SK-N-SH (cell line): ENCODE measurements at regions not wholly inside any gene's neighbourhood (a gene's known extent, or its start where the extent isn't known, plus 50 kb on each side); places are given as distances from the start of the nearest gene placed in this dataset.

Experiments used
- CTCF ChIA-PET: fragments of 300-600, 350-600 bp; formaldehyde crosslinking; extraction: SDS; loops from one replicate; lab custom pipeline; 2021; lab: Yijun Ruan, JAX
- POLR2A ChIA-PET: fragments of 350-600 bp; sonication (Branson Sonifier 250); formaldehyde crosslinking; extraction: SDS; loops from one replicate; lab custom pipeline; 2020; ENCODE audit warnings: antibody characterized with exemption, inconsistent platforms; lab: Yijun Ruan, JAX
- DNase-seq: peaks from one replicate; pipeline ENCODE4 v3.0.0; 2012
- H2AFZ ChIP-seq: fragments of 200-600 bp; sonication (generic); 2 replicates; pipeline ENCODE4 v1.8.1; 2016; ENCODE audit warnings: antibody characterized with exemption, mild to moderate bottlenecking, low read depth
- H3F3A ChIP-seq: fragments of 200-600 bp; sonication (generic); replicated peaks from 2 replicates; pipeline ENCODE3; 2016; ENCODE audit warnings: antibody characterized with exemption, mild to moderate bottlenecking; ENCODE audit not compliant: insufficient read depth
- H3K27ac ChIP-seq, 2 experiments: fragments of 200-500 bp in 1 of 2; fragments of 200-600 bp in 1 of 2; sonication (Bioruptor generic) in 1 of 2; sonication (generic), shearing (Covaris generic) in 1 of 2; 2 replicates each; pipeline versions ENCODE4 v1.5.1 to v1.6.1; 2014 to 2016; ENCODE audit warnings: low read depth in 2 of 2, inconsistent platforms in 1 of 2, low read length in 1 of 2, mild to moderate bottlenecking in 1 of 2, mixed read lengths in 1 of 2
- H3K27me3 ChIP-seq: fragments of 200-600 bp; sonication (generic), shearing (Covaris generic); 2 replicates; pipeline ENCODE4 v1.6.1; 2016; ENCODE audit warnings: mixed run types; ENCODE audit not compliant: insufficient read depth
- H3K36me3 ChIP-seq, 2 experiments: fragments of 200-500 bp in 1 of 2; fragments of 200-600 bp in 1 of 2; sonication (Bioruptor generic) in 1 of 2; sonication (generic) in 1 of 2; replicated peaks in 1 of 2; 2 replicates each; pipeline versions ENCODE3 to v1.5.1; 2014 to 2016; ENCODE audit warnings: low read length in 1 of 2, mild to moderate bottlenecking in 1 of 2; ENCODE audit not compliant: insufficient read depth in 2 of 2, control insufficient read depth in 1 of 2
- H3K4me1 ChIP-seq, 2 experiments: fragments of 200-500 bp in 1 of 2; fragments of 200-600 bp in 1 of 2; sonication (Bioruptor generic) in 1 of 2; sonication (generic), shearing (Covaris generic) in 1 of 2; 2 replicates each; pipeline versions ENCODE4 v1.5.1 to v1.6.1; 2014 to 2016; ENCODE audit warnings: low read depth in 1 of 2, low read length in 1 of 2, mixed run types in 1 of 2; ENCODE audit not compliant: insufficient read depth in 2 of 2, control insufficient read depth in 1 of 2
- H3K4me2 ChIP-seq: fragments of 200-600 bp; sonication (generic), shearing (Covaris generic); 2 replicates; pipeline ENCODE4 v1.6.1; 2017; ENCODE audit warnings: mixed run types
- H3K4me3 ChIP-seq, 2 experiments: fragments of 200-500 bp in 1 of 2; fragments of 200-600 bp in 1 of 2; sonication (Bioruptor generic) in 1 of 2; sonication (generic), shearing (Covaris generic) in 1 of 2; 2 replicates each; pipeline versions ENCODE4 v1.5.1 to v1.8.1; 2014 to 2016; ENCODE audit warnings: low read depth in 2 of 2, inconsistent platforms in 1 of 2, low read length in 1 of 2, mild to moderate bottlenecking in 1 of 2, mixed read lengths in 1 of 2, moderate library complexity in 1 of 2
- H3K79me2 ChIP-seq: fragments of 200-600 bp; sonication (generic); 2 replicates; pipeline ENCODE4 v1.8.1; 2017; ENCODE audit warnings: mild to moderate bottlenecking; ENCODE audit not compliant: insufficient read depth
- H3K9ac ChIP-seq: fragments of 200-600 bp; sonication (generic); 2 replicates; pipeline ENCODE4 v1.6.1; 2017; ENCODE audit warnings: mixed run types
- H3K9me2 ChIP-seq: fragments of 200-600 bp; sonication (generic); 2 replicates; pipeline ENCODE4 v1.6.1; 2017; ENCODE audit warnings: mixed run types
- H3K9me3 ChIP-seq: fragments of 200-600 bp; sonication (generic); 2 replicates; pipeline ENCODE4 v1.6.1; 2017; ENCODE audit warnings: mixed run types, mild to moderate bottlenecking, moderate library complexity
- H4K20me1 ChIP-seq: fragments of 200-600 bp; sonication (generic); 2 replicates; pipeline ENCODE4 v1.6.1; 2017; ENCODE audit warnings: mild to moderate bottlenecking, mixed run types; ENCODE audit not compliant: insufficient read depth
- ELF1 ChIP-seq: IDR thresholded peaks from 2 replicates; pipeline ENCODE4 v1.4.0; 2012
- FOXJ3 ChIP-seq: sonication (generic); formaldehyde crosslinking; IDR thresholded peaks from 2 replicates; pipeline ENCODE4 v1.5.1; 2020; ENCODE audit warnings: mild to moderate bottlenecking, missing genetic modification reagents
- FOXM1 ChIP-seq: IDR thresholded peaks from 2 replicates; pipeline ENCODE4 v1.4.0; 2012; ENCODE audit warnings: low read depth, mild to moderate bottlenecking
- GATA2 ChIP-seq: sonication (generic); formaldehyde crosslinking; IDR thresholded peaks from 2 replicates; pipeline ENCODE4 v1.5.0; 2020; ENCODE audit warnings: mild to moderate bottlenecking, missing genetic modification reagents
- JUND ChIP-seq: IDR thresholded peaks from 2 replicates; pipeline ENCODE4 v1.4.0; 2012
- MAX ChIP-seq: IDR thresholded peaks from 2 replicates; pipeline ENCODE4 v1.4.0; 2012; ENCODE audit warnings: low read depth
- MEF2A ChIP-seq: IDR thresholded peaks from 2 replicates; pipeline ENCODE4 v1.4.0; 2012; ENCODE audit warnings: low read depth, borderline replicate concordance
- NFIC ChIP-seq: IDR thresholded peaks from 2 replicates; pipeline ENCODE4 v1.4.0; 2012; ENCODE audit warnings: borderline replicate concordance
- NRF1 ChIP-seq: IDR thresholded peaks from 2 replicates; pipeline ENCODE4 v1.6.1; 2012; ENCODE audit warnings: low read depth, mild to moderate bottlenecking, low read length
- POLR2AphosphoS5 ChIP-seq: IDR thresholded peaks from 2 replicates; pipeline ENCODE4 v1.6.1; 2012; ENCODE audit warnings: low read depth, low read length
- RFX5 ChIP-seq: IDR thresholded peaks from 2 replicates; pipeline ENCODE4 v1.6.1; 2012; ENCODE audit warnings: mild to moderate bottlenecking, improper control_type of control experiment, low read length
- SIN3A ChIP-seq: IDR thresholded peaks from 2 replicates; pipeline ENCODE4 v1.6.1; 2012; ENCODE audit warnings: low read depth, mild to moderate bottlenecking, low read length, moderate library complexity, borderline replicate concordance
- SMC3 ChIP-seq: IDR thresholded peaks from 2 replicates; pipeline ENCODE4 v1.6.1; 2012; ENCODE audit warnings: low read depth, low read length, improper control_type of control experiment
- TCF12 ChIP-seq: IDR thresholded peaks from 2 replicates; pipeline ENCODE4 v1.4.0; 2012
- USF1 ChIP-seq: IDR thresholded peaks from 2 replicates; pipeline ENCODE4 v1.4.0; 2012; ENCODE audit warnings: low read depth, borderline replicate concordance
- YY1 ChIP-seq: IDR thresholded peaks from 2 replicates; pipeline ENCODE4 v1.4.0; 2012; ENCODE audit warnings: low read depth, mild to moderate bottlenecking
- WGBS: methylation state at CpG from one replicate; pipeline ENCODE4 v1.1.6; 2017; ENCODE audit warnings: low lambda C conversion rate; 5-methylcytosine and 5-hydroxymethylcytosine counted together
- TF ChIP-seq, protein P1 (sequence below): IDR thresholded peaks from 2 replicates; pipeline ENCODE4; 2012
- TF ChIP-seq, protein P2 (sequence below): IDR thresholded peaks from 2 replicates; pipeline ENCODE4 v1.6.1; 2012; ENCODE audit warnings: mild to moderate bottlenecking, low read depth, low read length, moderate library complexity

DNA sequence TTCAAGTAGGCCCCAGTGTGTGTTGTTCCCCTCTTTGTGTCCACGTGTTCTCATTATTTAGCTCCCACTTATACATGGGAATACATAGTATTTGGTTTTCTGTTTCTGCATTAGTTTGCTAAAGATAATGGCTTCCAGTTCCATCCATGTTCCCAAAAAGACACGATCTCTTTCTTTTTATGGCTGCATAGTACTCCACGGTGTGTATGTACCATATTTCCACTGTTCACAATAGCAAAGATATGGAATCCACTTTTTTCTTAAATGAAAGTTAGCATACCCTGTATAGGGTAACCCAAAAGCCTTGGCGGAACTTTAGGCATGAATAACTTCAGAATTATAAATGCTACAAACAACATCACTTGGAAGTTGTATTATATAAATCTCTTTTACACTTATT lies 83.4 kb upstream of the NDUFV2 start:
- no peak for DNase-seq
- no peak overlapping the region for H3K4me2 ChIP-seq
- H3K4me3 ChIP-seq, result no peak overlapping the region
- no peak overlapping the region for H3K27ac ChIP-seq
- WGBS, result 90% methylated on average over 4 of the region's 4 CpGs
- no peaks in the 10 kb centered on the region for H4K20me1 ChIP-seq
- no peak overlapping the region for H2AFZ ChIP-seq
- no peaks in the 10 kb centered on the region for H3K27me3 ChIP-seq
- no peaks in the 10 kb centered on the region for H3K9me2 ChIP-seq
- POLR2A ChIA-PET, result no interaction called here
- peaks cover 0 to 3% of the 10 kb centered on the region in 2 experiments; a peak in 1 of 4 replicates for H3K4me1 ChIP-seq
- H3K9me3 ChIP-seq, result no peaks in the 10 kb centered on the region
- peaks cover 8% of the 10 kb centered on the region for H3F3A ChIP-seq
- TF ChIP-seq MAX, result no peak
- no peak for TF ChIP-seq JUND
- TF ChIP-seq, protein P1, sequence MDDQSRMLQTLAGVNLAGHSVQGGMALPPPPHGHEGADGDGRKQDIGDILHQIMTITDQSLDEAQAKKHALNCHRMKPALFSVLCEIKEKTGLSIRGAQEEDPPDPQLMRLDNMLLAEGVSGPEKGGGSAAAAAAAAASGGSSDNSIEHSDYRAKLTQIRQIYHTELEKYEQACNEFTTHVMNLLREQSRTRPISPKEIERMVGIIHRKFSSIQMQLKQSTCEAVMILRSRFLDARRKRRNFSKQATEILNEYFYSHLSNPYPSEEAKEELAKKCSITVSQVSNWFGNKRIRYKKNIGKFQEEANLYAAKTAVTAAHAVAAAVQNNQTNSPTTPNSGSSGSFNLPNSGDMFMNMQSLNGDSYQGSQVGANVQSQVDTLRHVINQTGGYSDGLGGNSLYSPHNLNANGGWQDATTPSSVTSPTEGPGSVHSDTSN, result no peak
- TF ChIP-seq NRF1, result no peak
- TF ChIP-seq POLR2AphosphoS5, result no peak
- TF ChIP-seq FOXJ3 (CRISPR knock-in tag), result no peak
- no peak for TF ChIP-seq MEF2A
- no peak for TF ChIP-seq YY1
- no peak for TF ChIP-seq ELF1
- TF ChIP-seq NFIC, result no peak
- TF ChIP-seq GATA2 (CRISPR knock-in tag), result no peak
- TF ChIP-seq FOXM1, result no peak
- TF ChIP-seq SMC3, result no peak
- no peak for TF ChIP-seq RFX5
- TF ChIP-seq TCF12, result no peak
- TF ChIP-seq USF1, result no peak
- TF ChIP-seq, protein P2, sequence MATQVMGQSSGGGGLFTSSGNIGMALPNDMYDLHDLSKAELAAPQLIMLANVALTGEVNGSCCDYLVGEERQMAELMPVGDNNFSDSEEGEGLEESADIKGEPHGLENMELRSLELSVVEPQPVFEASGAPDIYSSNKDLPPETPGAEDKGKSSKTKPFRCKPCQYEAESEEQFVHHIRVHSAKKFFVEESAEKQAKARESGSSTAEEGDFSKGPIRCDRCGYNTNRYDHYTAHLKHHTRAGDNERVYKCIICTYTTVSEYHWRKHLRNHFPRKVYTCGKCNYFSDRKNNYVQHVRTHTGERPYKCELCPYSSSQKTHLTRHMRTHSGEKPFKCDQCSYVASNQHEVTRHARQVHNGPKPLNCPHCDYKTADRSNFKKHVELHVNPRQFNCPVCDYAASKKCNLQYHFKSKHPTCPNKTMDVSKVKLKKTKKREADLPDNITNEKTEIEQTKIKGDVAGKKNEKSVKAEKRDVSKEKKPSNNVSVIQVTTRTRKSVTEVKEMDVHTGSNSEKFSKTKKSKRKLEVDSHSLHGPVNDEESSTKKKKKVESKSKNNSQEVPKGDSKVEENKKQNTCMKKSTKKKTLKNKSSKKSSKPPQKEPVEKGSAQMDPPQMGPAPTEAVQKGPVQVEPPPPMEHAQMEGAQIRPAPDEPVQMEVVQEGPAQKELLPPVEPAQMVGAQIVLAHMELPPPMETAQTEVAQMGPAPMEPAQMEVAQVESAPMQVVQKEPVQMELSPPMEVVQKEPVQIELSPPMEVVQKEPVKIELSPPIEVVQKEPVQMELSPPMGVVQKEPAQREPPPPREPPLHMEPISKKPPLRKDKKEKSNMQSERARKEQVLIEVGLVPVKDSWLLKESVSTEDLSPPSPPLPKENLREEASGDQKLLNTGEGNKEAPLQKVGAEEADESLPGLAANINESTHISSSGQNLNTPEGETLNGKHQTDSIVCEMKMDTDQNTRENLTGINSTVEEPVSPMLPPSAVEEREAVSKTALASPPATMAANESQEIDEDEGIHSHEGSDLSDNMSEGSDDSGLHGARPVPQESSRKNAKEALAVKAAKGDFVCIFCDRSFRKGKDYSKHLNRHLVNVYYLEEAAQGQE, result no peak
- no peak for TF ChIP-seq SIN3A
- CTCF ChIA-PET, result interaction anchor here (1.4 kb wide), 1 partner anchor 37 kb away, joined by 5 read pairs; no protein-coding TSS in a partner anchor
- no peak overlapping the region for H3K9ac ChIP-seq
- no peaks in the 10 kb centered on the region for H3K79me2 ChIP-seq
- H3K36me3 ChIP-seq, result no peaks in the 10 kb centered on the region
